Endothelial cell of umbilical vein (primary cell): ENCODE measurements at regions not wholly inside any gene's neighbourhood (a gene's known extent, or its start where the extent isn't known, plus 50 kb on each side); places are given as distances from the start of the nearest gene placed in this dataset.

ENCODE experiments used
- BruUV-seq: library from RNA; stranded (reverse); fragments of 400-500 nt; replicated peaks from 2 replicates; lab custom pipeline; 2021; lab: Mats Ljungman, UMichigan
- CTCF ChIA-PET: fragments of 300-600, 350-600 bp; sonication (Branson Sonifier 250); formaldehyde crosslinking; loops from one replicate; lab custom pipeline; 2021; ENCODE audit warnings: antibody characterized with exemption, inconsistent platforms; lab: Charles Lee
- POLR2A ChIA-PET: fragments of 300-600, 350-600 bp; sonication (Branson Sonifier 250); formaldehyde crosslinking; loops from one replicate; lab custom pipeline; 2021; ENCODE audit warnings: antibody characterized with exemption, inconsistent platforms; lab: Charles Lee
- DNase-seq: peaks from one replicate; pipeline ENCODE4 v3.0.0-alpha.2; 2011; ENCODE audit warnings: low read depth, low spot score
- FAIRE-seq: peaks from 2 replicates; lab custom pipeline; 2011; peaks lifted over from hg19 to GRCh38; lab: Jason Lieb, UNC
- H2AFZ ChIP-seq: 2 replicates; pipeline ENCODE4 v1.6.0; 2012; ENCODE audit warnings: low read depth, low read length, control low read depth, inconsistent platforms
- H3K27ac ChIP-seq: 2 replicates; pipeline ENCODE4 v1.5.1; 2011; ENCODE audit warnings: low read depth, mild to moderate bottlenecking, control low read depth, low read length, moderate library complexity; ENCODE audit not compliant: insufficient read depth
- H3K27me3 ChIP-seq, 2 experiments: 2 replicates each; pipeline versions ENCODE4 v1.6.0 to v1.6.1; 2011; ENCODE audit warnings: low read length in 2 of 2, mixed read lengths in 1 of 2; ENCODE audit not compliant: control insufficient read depth in 2 of 2, insufficient read depth in 2 of 2
- H3K36me3 ChIP-seq, 2 experiments: 2 replicates in 1 of 2; 3 replicates in 1 of 2; pipeline ENCODE4 v1.5.1; 2011; ENCODE audit warnings: low read length in 2 of 2, mild to moderate bottlenecking in 1 of 2, moderate library complexity in 1 of 2; ENCODE audit not compliant: control insufficient read depth in 2 of 2, insufficient read depth in 2 of 2; ENCODE audit errors: extremely low read depth in 1 of 2
- H3K4me1 ChIP-seq: 3 replicates; pipeline ENCODE4 v1.5.1; 2011; ENCODE audit warnings: mild to moderate bottlenecking, low read length; ENCODE audit not compliant: control insufficient read depth, insufficient read depth; ENCODE audit errors: extremely low read depth
- H3K4me2 ChIP-seq: 2 replicates; pipeline ENCODE4 v1.6.1; 2011; ENCODE audit warnings: low read length, control low read depth, mixed read lengths; ENCODE audit not compliant: insufficient read depth
- H3K4me3 ChIP-seq, 3 experiments: fragments of 200-600 bp in 1 of 3; sonication (generic), shearing (Covaris generic) in 1 of 3; replicated peaks in 1 of 3; 2 replicates each; pipeline ENCODE4 v1.5.1; 2011 to 2016; ENCODE audit warnings: control low read depth in 3 of 3, low read length in 3 of 3, mild to moderate bottlenecking in 2 of 3, inconsistent platforms in 1 of 3, low read depth in 1 of 3, moderate library complexity in 1 of 3; ENCODE audit not compliant: insufficient read depth in 1 of 3
- H3K79me2 ChIP-seq: 2 replicates; pipeline ENCODE4 v1.6.0; 2012; ENCODE audit warnings: low read length, inconsistent platforms; ENCODE audit not compliant: control insufficient read depth, insufficient read depth
- H3K9ac ChIP-seq: replicated peaks from 2 replicates; pipeline ENCODE3; 2011; ENCODE audit warnings: low read length, control low read depth; ENCODE audit not compliant: insufficient read depth; ENCODE audit errors: extremely low read depth
- H3K9me1 ChIP-seq: replicated peaks from 3 replicates; pipeline ENCODE4 v1.6.0; 2011; ENCODE audit warnings: mild to moderate bottlenecking, low read length; ENCODE audit not compliant: control insufficient read depth, insufficient read depth; ENCODE audit errors: extremely low read depth
- H3K9me3 ChIP-seq: replicated peaks from 2 replicates; pipeline ENCODE4 v1.5.1; 2012; ENCODE audit warnings: low read length, inconsistent platforms; ENCODE audit not compliant: control insufficient read depth, insufficient read depth
- H4K20me1 ChIP-seq: replicated peaks from 2 replicates; pipeline ENCODE3; 2011; ENCODE audit warnings: mild to moderate bottlenecking, low read length; ENCODE audit not compliant: control insufficient read depth, insufficient read depth; ENCODE audit errors: extremely low read depth
- EZH2 ChIP-seq: IDR thresholded peaks from 2 replicates; pipeline ENCODE4 v1.6.1; 2012; ENCODE audit warnings: borderline replicate concordance, low read depth, mild to moderate bottlenecking, moderate library complexity, low read length, inconsistent platforms; ENCODE audit not compliant: severe bottlenecking
- FOS ChIP-seq: IDR thresholded peaks from 2 replicates; pipeline ENCODE4 v1.6.1; 2011; ENCODE audit warnings: mild to moderate bottlenecking, low read length, moderate library complexity, borderline replicate concordance; ENCODE audit not compliant: insufficient read depth
- GATA2 ChIP-seq: IDR thresholded peaks from 2 replicates; pipeline ENCODE4 v1.7.0; 2011; ENCODE audit warnings: low read depth, mild to moderate bottlenecking, moderate library complexity, mixed read lengths, low read length; ENCODE audit not compliant: insufficient read length, insufficient read depth
- JUN ChIP-seq: IDR thresholded peaks from 2 replicates; pipeline ENCODE4 v1.6.1; 2011; ENCODE audit warnings: borderline replicate concordance, low read depth; ENCODE audit not compliant: insufficient read length, insufficient read depth
- MYC ChIP-seq: IDR thresholded peaks from one replicate; pipeline ENCODE4 v1.6.1; 2011; ENCODE audit warnings: mild to moderate bottlenecking, low read depth, low read length
- POLR2A ChIP-seq: IDR thresholded peaks from 2 replicates; pipeline ENCODE4 v1.6.1; 2012; ENCODE audit warnings: low read depth, mild to moderate bottlenecking, control low read depth, low read length
- POLR2AphosphoS5 ChIP-seq: IDR thresholded peaks from 2 replicates; pipeline ENCODE4 v1.6.1; 2012; ENCODE audit warnings: low read depth, mild to moderate bottlenecking, control low read depth, low read length, moderate library complexity; ENCODE audit not compliant: insufficient read depth
- dilution Hi-C: fragments of 300-500 bp; cut with MboI; formaldehyde crosslinking; loops from one replicate; pipeline ENCODE4 v1.15.0; 2019; ENCODE audit warnings: low sequenced_read_pairs; ENCODE audit not compliant: extremely low pct_ligation_motif_present
- intact Hi-C: fragments of 100-400 bp; cut with micrococcal nuclease; formaldehyde crosslinking; loops from one replicate; pipeline ENCODE4 v1.10.0; 2022
- TF ChIP-seq, protein P1 (sequence below): IDR thresholded peaks from 2 replicates; pipeline ENCODE4 v1.6.1; 2011; ENCODE audit not compliant: insufficient read depth, insufficient read length
- TF ChIP-seq, protein P2 (sequence below), 2 donors: IDR thresholded peaks; 1 replicate in 1 of 2; 2 replicates in 1 of 2; pipeline ENCODE4 v1.5.1; 2011; ENCODE audit warnings: low read length in 2 of 2, mild to moderate bottlenecking in 2 of 2, moderate library complexity in 2 of 2, control low read depth in 1 of 2, inconsistent platforms in 1 of 2, low read depth in 1 of 2; ENCODE audit not compliant: insufficient read depth in 1 of 2; ENCODE audit errors: extremely low read depth in 1 of 2

DNA sequence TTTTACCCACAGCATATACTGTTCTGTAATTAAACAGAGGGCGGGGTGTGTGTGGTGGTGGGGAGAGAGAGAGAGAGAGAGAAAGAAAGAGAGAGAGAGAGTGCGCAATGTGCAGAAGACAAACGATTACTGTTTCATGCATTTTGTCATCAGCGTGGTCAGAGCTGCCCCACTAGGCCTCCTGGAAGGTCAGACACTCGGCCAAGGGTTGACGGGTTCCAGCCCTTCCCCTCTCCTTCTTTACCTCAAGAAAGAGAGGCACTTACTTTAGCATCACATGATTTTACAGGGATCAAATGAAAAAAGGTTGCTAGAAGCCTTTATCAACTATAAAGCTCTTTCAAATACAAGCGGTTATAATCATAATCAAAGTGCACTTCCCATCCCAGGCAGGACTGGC lies 269.2 kb upstream of the SORL1-AS1 start:
- H3K4me3 ChIP-seq, result no peak overlapping the region
- POLR2A ChIA-PET, result interaction anchor here (0.6 to 0.7 kb wide), 2 partner anchors 320 to 1343 kb away, joined by 6 to 7 read pairs; no protein-coding TSS in a partner anchor
- no peak overlapping the region for H3K27ac ChIP-seq
- no peaks in the 10 kb centered on the region for H3K9me3 ChIP-seq
- peaks cover 19% of the 10 kb centered on the region for H3K4me1 ChIP-seq
- CTCF ChIA-PET, result interaction anchor here (1.2 to 1.7 kb wide), 3 partner anchors 15 to 481 kb away, joined by 4 to 6 read pairs (median 4); no protein-coding TSS in a partner anchor
- peaks cover 3 to 8% of the 10 kb centered on the region in 2 experiments for H3K27me3 ChIP-seq
- BruUV-seq, result no TSS peak
- no peak for FAIRE-seq
- dilution Hi-C loops (no loop called here), intact Hi-C loops (loop anchor here (1.0 to 10.0 kb wide), 6 partner anchors 107 to 507 kb away; partner anchors contain the start of gene SC5D)
- peak overlapping the region; percentile 95 for H3K4me2 ChIP-seq
- no peaks in the 10 kb centered on the region for H4K20me1 ChIP-seq
- TF ChIP-seq FOS (no peak), JUN (no peak)
- no peak for DNase-seq
- peak overlapping the region; percentile 96 for H2AFZ ChIP-seq
- H3K36me3 ChIP-seq, result no peaks in the 10 kb centered on the region
- no peaks in the 10 kb centered on the region for H3K9me1 ChIP-seq
- peak overlapping the region; percentile 56 for H3K9ac ChIP-seq
- H3K79me2 ChIP-seq, result no peaks in the 10 kb centered on the region

DNA sequence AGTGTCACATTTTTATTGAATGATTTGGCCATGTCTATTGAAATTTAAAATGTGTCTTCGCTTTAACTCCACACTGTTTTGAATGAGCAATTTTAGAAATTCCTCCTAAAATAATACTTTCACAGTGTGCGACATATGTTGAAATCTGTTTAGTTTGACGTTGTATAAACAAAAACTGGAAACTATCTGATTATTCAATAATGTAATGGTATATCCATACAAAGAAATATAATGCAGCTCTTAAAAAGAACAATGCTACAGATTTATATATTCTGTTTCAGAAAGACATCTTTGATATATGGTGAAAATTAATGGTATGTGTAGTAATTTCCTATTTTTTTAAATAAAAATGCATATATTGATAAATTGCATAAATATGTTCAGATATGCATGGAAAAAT lies 268.7 kb upstream of the SORL1-AS1 start:
- no TSS peak for BruUV-seq
- TF ChIP-seq FOS (no peak), GATA2 (no peak), POLR2A (no peak), MYC (no peak), JUN (no peak), POLR2AphosphoS5 (no peak), EZH2 (no peak)
- TF ChIP-seq, protein P1, sequence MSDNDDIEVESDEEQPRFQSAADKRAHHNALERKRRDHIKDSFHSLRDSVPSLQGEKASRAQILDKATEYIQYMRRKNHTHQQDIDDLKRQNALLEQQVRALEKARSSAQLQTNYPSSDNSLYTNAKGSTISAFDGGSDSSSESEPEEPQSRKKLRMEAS, result no peak
- TF ChIP-seq, protein P2, sequence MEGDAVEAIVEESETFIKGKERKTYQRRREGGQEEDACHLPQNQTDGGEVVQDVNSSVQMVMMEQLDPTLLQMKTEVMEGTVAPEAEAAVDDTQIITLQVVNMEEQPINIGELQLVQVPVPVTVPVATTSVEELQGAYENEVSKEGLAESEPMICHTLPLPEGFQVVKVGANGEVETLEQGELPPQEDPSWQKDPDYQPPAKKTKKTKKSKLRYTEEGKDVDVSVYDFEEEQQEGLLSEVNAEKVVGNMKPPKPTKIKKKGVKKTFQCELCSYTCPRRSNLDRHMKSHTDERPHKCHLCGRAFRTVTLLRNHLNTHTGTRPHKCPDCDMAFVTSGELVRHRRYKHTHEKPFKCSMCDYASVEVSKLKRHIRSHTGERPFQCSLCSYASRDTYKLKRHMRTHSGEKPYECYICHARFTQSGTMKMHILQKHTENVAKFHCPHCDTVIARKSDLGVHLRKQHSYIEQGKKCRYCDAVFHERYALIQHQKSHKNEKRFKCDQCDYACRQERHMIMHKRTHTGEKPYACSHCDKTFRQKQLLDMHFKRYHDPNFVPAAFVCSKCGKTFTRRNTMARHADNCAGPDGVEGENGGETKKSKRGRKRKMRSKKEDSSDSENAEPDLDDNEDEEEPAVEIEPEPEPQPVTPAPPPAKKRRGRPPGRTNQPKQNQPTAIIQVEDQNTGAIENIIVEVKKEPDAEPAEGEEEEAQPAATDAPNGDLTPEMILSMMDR (IDR thresholded peaks at IDR 0.05; ENCODE audit: extremely low read depth in 1 of 2, insufficient read depth in 1 of 2, low read depth in 1 of 2, low read length in 2 of 2), result no peak
- no peak for FAIRE-seq
- no peak overlapping the region for H2AFZ ChIP-seq
- no peak overlapping the region for H3K4me2 ChIP-seq
- H3K9me1 ChIP-seq, result no peaks in the 10 kb centered on the region
- H3K9me3 ChIP-seq, result no peaks in the 10 kb centered on the region
- H3K36me3 ChIP-seq, result no peaks in the 10 kb centered on the region
- no peak for DNase-seq
- dilution Hi-C loops, result no loop called here
- CTCF ChIA-PET, result interaction anchor here (1.2 to 1.5 kb wide), 2 partner anchors 14 to 67 kb away, joined by 4 read pairs; no protein-coding TSS in a partner anchor
- H3K9ac ChIP-seq, result no peak overlapping the region
- peaks cover 6 to 8% of the 10 kb centered on the region in 2 experiments for H3K27me3 ChIP-seq
- intact Hi-C loops, result loop anchor here (5.0 to 10.0 kb wide), 2 partner anchors 416 to 427 kb away; partner anchors contain the start of gene SC5D
- H4K20me1 ChIP-seq, result no peaks in the 10 kb centered on the region
- H3K27ac ChIP-seq, result no peak overlapping the region
- no peak overlapping the region for H3K4me3 ChIP-seq
- H3K79me2 ChIP-seq, result no peaks in the 10 kb centered on the region
- POLR2A ChIA-PET, result no interaction called here
- H3K4me1 ChIP-seq, result peaks cover 16% of the 10 kb centered on the region
